ENCODE measurements at regions not wholly inside any gene's neighbourhood (a gene's known extent, or its start where the extent isn't known, plus 50 kb on each side); places are given as distances from the start of the nearest gene placed in this dataset.

- DNase-seq (ENCODE audit: low spot score), result no peak
These were observed 88.9 kb upstream of the SEC61G start for GRCh38 chr7:54847921-54848320.

GRCh38 chr7:54856856-54857255, 97.8 kb upstream of the SEC61G start:
- no peak for DNase-seq (ENCODE audit: low spot score)

- DNase-seq (ENCODE audit: low spot score), result no peak
These were observed 98.3 kb upstream of the SEC61G start for GRCh38 chr7:54857294-54857693.

- DNase-seq (ENCODE audit: low spot score), result no peak
These were observed 99.1 kb upstream of the SEC61G start for GRCh38 chr7:54858008-54858692.

- DNase-seq (ENCODE audit: low spot score), result no peak
These were observed 100.1 kb upstream of the SEC61G start for GRCh38 chr7:54859066-54859465.

GRCh38 chr7:54859545-54859944, 100.5 kb upstream of the SEC61G start:
- DNase-seq (ENCODE audit: low spot score), result no peak

- no peak for DNase-seq (ENCODE audit: low spot score)
These were observed 101.2 kb upstream of the SEC61G start for GRCh38 chr7:54860003-54860775.

- DNase-seq (ENCODE audit: low spot score), result no peak
These were observed 101.8 kb upstream of the SEC61G start for GRCh38 chr7:54860843-54861242.

GRCh38 chr7:54864663-54865062, 105.7 kb upstream of the SEC61G start:
- DNase-seq (ENCODE audit: low spot score), result no peak

GRCh38 chr7:54869523-54869922, 110.5 kb upstream of the SEC61G start:
- DNase-seq (ENCODE audit: low spot score), result no peak

- peak; percentile 23 for DNase-seq (ENCODE audit: low spot score)
These were observed 115.8 kb upstream of the SEC61G start for GRCh38 chr7:54874804-54875203.

- DNase-seq (ENCODE audit: low spot score), result peak; percentile 38
These were observed 118.7 kb upstream of the SEC61G start for GRCh38 chr7:54877683-54878082.

- no peak for DNase-seq (ENCODE audit: low spot score)
These were observed 119.3 kb upstream of the SEC61G start for GRCh38 chr7:54878339-54878738.

GRCh38 chr7:54879776-54880175, 120.8 kb upstream of the SEC61G start:
- DNase-seq (ENCODE audit: low spot score), result no peak

- no peak for DNase-seq (ENCODE audit: low spot score)
These were observed 121.4 kb upstream of the SEC61G start for GRCh38 chr7:54880326-54880989.

- no peak for DNase-seq (ENCODE audit: low spot score)
These were observed 123.0 kb upstream of the SEC61G start for GRCh38 chr7:54881816-54882520.

- DNase-seq (ENCODE audit: low spot score), result no peak
These were observed 123.7 kb upstream of the SEC61G start for GRCh38 chr7:54882694-54883093.

- DNase-seq (ENCODE audit: low spot score), result no peak
These were observed 124.6 kb upstream of the SEC61G start for GRCh38 chr7:54883576-54883975.

- DNase-seq (ENCODE audit: low spot score), result no peak
These were observed 126.3 kb upstream of the SEC61G start for GRCh38 chr7:54885285-54885684.

GRCh38 chr7:54888067-54888733, 129.2 kb upstream of the SEC61G start:
- DNase-seq (ENCODE audit: low spot score), result no peak

- DNase-seq (ENCODE audit: low spot score), result no peak
These were observed 129.7 kb upstream of the SEC61G start for GRCh38 chr7:54888734-54889082.

GRCh38 chr7:54897891-54898290, 120.9 kb upstream of the EGFR start:
- no peak for DNase-seq (ENCODE audit: low spot score)
